ENCODE measurements at regions not wholly inside any gene's neighbourhood (a gene's known extent, or its start where the extent isn't known, plus 50 kb on each side); places are given as distances from the start of the nearest gene placed in this dataset.
A peak's percentile ranks its signal among the peaks of the same experiment; 100 is the strongest.

DNA sequence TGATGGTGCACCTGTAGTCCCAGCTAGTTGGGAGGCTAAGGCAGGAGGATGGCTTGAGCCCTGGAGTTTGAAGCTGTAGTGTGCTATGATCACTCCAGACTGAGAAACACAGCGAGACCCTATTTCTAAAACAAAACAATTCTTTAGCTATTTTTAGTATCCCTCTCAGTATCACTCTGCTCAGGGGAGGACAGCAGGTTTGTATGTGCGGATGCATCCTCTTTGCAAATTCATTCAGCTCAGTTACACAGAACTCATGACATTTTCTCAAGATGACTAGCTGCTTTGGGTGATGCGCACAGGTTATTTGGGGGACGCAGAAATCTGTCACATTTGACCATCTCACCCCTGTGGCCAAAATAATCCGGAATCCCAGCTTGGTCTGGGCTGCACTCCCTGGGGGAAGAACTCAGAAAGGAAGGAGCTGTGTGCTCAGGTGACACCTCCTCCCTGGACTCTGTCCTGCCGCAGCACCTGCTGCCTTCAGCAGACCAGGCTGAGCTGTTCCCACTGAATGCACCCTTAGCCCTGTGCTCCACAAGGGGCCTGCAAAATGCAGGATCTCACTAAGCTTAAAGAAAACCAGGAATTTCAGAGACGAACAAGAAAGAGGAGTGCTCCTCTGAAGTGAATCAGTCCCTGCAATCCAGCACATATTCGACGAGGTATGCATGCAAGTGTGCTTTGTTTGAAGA, 89.5 kb upstream of the PGBD5 start:
- DNase-seq (ENCODE audit: low read depth in 2 of 2) = no peak

DNA sequence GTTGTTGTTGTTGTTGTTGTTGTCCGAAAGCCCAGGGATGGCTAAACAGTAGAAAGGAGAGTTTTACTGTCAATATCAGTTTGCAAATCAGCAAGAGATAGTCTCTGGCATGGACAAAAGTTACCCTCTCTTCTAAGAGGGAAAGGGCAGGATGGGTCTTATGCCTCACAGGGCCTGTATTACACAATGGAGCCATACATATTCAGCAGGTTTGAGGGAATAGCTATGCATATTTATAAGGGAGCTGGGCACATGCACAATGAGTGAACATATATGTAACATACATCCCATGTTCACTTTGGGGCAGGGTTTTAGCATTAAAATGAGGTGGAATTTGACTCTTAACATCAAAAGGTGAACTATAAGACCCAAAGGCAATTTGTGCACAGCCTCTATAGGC, 84.4 kb upstream of the PGBD5 start:
- DNase-seq (ENCODE audit: low read depth in 2 of 2) = no peak

- no peak for DNase-seq (ENCODE audit: low read depth in 2 of 2)
Measured at GRCh38 chr1:230509281-230509977, 83.3 kb upstream of the PGBD5 start.

- DNase-seq (ENCODE audit: low read depth in 2 of 2) = no peak
Measured at GRCh38 chr1:230507666-230508402, 81.7 kb upstream of the PGBD5 start.

- no peak for DNase-seq (ENCODE audit: low read depth in 2 of 2)
Measured at GRCh38 chr1:230507236-230507635, 81.1 kb upstream of the PGBD5 start.

DNA sequence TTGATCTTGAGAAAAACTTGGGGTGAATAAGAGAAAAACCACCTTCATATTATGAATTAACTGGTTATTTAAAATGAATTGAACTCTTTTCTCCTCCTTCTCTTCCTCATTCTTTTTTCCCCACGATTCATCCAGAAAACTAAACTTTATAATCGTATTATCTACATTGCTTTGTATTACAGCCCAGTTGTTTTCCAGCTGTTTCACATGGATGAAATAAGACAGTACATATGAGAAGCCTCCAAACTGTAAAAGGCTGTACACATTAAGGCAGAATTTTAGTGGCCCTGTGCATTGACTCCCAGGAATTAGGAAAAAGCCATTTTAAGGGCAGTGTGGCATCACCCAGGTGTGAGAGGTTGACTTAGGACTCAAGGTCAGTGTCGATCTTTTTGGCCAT, 80.3 kb upstream of the PGBD5 start:
- DNase-seq (ENCODE audit: low read depth in 2 of 2) = no peak

GRCh38 chr1:230504310-230504709, 78.2 kb upstream of the PGBD5 start:
- DNase-seq (ENCODE audit: low read depth in 2 of 2) = no peak

- DNase-seq (ENCODE audit: low read depth in 2 of 2) = no peak
Measured at GRCh38 chr1:230503726-230504125, 77.6 kb upstream of the PGBD5 start.

DNA sequence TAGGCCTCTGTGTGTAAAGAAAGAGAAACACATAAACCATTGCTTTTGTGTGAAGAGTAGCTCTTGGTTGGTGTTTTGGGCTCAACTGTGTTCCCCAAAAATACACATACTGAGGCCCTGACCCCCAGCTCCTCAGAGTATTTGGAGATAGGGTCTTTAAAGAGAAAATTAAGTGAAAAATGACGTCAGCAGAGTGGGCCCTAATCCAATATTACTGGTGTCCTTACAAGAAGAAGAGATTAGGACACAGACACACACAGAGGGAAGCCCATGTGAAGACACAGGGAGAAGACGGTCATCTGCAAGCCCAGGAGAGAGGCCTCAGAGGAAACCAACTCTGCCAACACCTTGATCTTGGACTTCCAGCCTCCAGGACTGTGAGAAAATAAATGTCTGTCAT, 76.9 kb upstream of the PGBD5 start:
- no peak for DNase-seq (ENCODE audit: low read depth in 2 of 2)

- no peak for DNase-seq (ENCODE audit: low read depth in 2 of 2)
Measured at GRCh38 chr1:230502306-230502705, 76.2 kb upstream of the PGBD5 start.

DNA sequence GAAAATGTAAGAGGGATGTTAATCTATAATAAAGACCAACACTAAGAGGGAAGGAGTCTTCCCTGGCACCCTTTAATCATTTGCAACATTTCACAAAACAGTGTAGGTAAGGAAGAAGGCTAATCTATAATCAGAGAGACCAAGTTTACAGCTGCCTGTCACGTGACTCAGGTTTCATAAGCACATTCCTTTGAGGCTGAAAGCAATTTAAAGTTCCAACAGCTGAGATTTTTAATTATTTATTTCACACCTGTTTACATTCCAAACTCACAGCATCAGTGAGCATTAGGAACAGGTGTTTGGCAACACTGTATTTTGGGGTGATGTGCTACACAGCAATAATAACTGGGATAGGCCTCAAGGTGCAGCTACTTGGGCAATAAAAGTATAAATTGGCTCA, 75.7 kb upstream of the PGBD5 start:
- DNase-seq (ENCODE audit: low read depth in 2 of 2) = no peak

- DNase-seq (ENCODE audit: low read depth in 2 of 2) = no peak
Measured at GRCh38 chr1:230501242-230501641, 75.1 kb upstream of the PGBD5 start.

DNA sequence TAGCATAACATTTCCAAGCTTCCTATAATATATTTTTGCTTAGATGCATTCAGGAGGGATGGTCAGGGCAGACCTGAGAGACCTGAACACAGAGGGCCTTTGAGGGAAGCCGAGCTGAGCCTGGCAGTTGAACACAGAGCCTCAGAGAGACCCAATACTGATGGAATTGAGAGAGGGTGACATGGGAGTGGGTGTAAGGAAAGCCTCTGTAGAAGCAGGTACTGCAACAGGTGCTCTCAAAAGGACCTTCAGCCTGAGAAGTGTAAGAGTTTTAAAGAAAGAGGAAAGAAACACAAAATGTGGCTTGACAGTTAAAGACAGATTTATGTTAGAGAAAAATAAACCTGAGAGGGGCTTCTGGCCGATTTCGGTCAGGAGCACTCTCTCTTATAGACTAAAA, 73.9 kb upstream of the PGBD5 start:
- DNase-seq (ENCODE audit: low read depth in 2 of 2) = no peak

DNA sequence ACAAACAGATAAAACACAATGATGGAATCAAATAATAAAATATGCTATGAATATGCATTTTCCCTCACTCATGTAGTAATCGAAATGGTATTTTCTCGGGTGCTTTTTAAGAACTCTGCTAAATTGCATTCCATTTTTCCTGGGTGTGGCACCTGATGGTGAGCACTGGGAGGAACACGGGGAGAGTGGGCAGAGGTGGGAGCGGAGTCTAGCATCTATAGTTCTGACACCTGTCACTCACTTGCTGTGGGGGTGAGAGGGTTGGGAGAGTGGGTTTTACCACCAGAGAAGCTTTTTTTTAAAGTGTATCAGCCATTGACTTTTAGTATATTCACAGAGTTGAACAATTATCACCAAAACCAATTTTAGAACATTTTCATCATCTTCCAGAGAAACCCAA, 73.4 kb upstream of the PGBD5 start:
- DNase-seq (ENCODE audit: low read depth in 2 of 2) = no peak

- no peak for DNase-seq (ENCODE audit: low read depth in 2 of 2)
Measured at GRCh38 chr1:230498704-230499103, 72.6 kb upstream of the PGBD5 start.

- no peak for DNase-seq (ENCODE audit: low read depth in 2 of 2)
Measured at GRCh38 chr1:230496451-230496850, 70.3 kb upstream of the PGBD5 start.

GRCh38 chr1:230495891-230496385, 69.8 kb upstream of the PGBD5 start:
- peak in 1 of 2 donors; percentile 30 for DNase-seq (ENCODE audit: low read depth in 2 of 2)

DNA sequence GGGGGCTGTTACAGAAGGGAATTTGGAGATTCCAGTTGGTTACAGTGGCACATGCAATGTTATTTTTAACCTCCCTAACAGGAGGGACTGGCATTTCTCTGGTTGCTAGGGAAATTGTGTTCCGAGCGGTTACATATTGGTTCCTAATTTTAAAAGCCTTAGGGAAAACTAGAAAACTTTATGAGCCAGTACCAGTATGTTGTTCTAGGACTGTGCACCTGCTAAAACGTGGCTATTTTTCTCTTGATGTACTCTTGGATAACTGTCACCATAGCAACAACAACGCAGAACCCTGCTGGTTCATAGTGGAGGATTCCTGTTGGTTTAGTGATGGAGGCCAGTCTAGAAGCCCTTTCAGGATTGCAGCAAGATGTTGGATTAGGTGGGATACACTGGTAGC, 68.9 kb upstream of the PGBD5 start:
- no peak for DNase-seq (ENCODE audit: low read depth in 2 of 2)

DNA sequence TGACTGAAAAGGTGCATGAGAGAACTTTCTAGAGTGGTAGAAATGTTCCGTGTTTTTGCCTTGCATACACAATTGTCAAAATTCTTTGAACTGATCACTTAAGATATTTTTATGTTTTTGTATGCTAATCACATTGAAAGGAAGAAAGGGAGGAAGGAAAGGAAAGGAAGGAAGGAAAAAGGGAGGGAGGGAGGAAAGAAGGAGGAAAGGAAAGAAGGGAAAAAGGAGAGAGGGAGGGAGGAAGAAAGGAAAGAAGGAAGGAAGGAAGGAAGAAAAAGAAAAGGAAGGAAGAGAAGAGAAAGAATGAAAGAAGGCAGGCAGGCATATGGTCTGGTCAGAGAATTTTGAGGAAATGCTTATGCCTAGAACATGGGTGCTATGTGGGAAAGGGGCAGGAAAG, 68.4 kb upstream of the PGBD5 start:
- DNase-seq (ENCODE audit: low read depth in 2 of 2) = no peak

DNA sequence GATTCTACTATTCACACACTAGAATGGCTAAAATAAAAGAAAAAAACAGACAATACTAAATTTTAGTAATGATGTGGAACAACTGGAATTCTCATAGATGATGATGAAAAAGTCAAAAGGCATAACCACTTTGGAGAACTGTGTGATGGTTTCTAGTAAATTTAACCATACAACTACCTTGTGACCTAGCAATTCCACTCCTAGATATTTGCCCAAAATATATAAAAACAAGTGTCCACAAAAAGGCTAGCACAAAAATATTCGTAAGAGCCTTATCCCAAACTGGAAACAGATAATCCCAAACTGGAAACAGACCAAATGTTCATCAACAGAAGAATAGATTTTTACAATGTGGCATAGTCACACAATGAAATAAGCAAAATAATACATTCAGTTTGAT, 67.9 kb upstream of the PGBD5 start:
- DNase-seq (ENCODE audit: low read depth in 2 of 2) = no peak

DNA sequence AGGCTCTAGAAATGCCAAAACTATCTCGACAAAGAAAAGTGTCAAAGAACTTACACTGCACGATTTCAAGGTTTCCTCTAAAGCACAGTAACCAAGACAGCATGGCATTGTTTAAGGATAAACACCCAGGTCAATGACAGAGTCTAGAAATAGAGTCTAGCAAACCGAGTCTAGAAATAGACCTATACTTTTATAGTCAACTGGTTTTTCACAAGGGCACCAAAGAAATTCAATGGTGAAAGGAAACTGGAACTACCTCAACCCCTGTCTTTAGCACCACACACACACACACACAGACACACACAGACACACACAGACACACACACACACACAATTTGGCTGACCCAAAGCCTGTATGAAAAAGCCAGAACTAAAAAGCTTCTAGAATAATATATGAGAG, 67.1 kb upstream of the PGBD5 start:
- DNase-seq (ENCODE audit: low read depth in 2 of 2) = no peak

DNA sequence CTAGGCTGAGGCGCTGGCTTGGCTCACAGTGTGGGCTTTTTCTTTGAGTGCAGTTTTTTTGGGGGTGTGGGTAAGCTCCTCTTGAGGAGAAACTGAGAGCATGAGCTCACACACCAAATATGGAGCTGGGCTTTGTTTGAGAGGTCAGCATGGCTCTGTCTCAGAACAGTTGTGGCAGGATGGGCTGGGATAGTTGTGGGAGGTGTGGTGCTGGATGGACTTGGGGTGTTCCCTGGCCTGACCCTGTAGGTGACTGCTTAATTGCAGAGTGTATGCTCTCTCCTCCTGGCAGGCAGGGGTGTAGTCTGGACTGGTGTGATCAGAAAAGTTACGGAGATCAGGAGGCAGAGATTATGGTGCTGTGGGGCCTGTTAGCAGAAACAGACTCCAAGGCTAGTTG, 64.3 kb upstream of the PGBD5 start:
- no peak for DNase-seq (ENCODE audit: low read depth in 2 of 2)
